ENCODE measurements at regions not wholly inside any gene's neighbourhood (a gene's known extent, or its start where the extent isn't known, plus 50 kb on each side); places are given as distances from the start of the nearest gene placed in this dataset.

- no peak for TF ChIP-seq CEBPB (IDR thresholded peaks at IDR 0.05; ENCODE audit: borderline replicate concordance in 1 of 2, low read depth in 2 of 2, low read length in 2 of 2)
- TF ChIP-seq POLR2A (IDR thresholded peaks at IDR 0.05; ENCODE audit: low read depth, low read length), result no peak
- no peak for TF ChIP-seq EP300 (IDR thresholded peaks at IDR 0.05; ENCODE audit: borderline replicate concordance in 1 of 2, control insufficient read depth in 1 of 2, low read depth in 2 of 2, low read length in 2 of 2)
- TF ChIP-seq SREBF2 (IDR thresholded peaks at IDR 0.05; ENCODE audit: low read length), result no peak
- TF ChIP-seq TARDBP (IDR thresholded peaks at IDR 0.05; ENCODE audit: borderline replicate concordance), result no peak
- no peak for TF ChIP-seq PRDM15 (CRISPR knock-in tag; IDR thresholded peaks at IDR 0.05)
These were observed 740.9 kb downstream of the GALC start for GRCh38 chr14:87252103-87252502.
